ENCODE measurements at regions not wholly inside any gene's neighbourhood (a gene's known extent, or its start where the extent isn't known, plus 50 kb on each side); places are given as distances from the start of the nearest gene placed in this dataset.

- Histone ChIP-seq H3K4me2 (ENCODE audit: low read length) (no peak overlapping the region), H2AFZ (ENCODE audit: low read depth, low read length, poor library complexity, severe bottlenecking) (no peak overlapping the region), H3K9me2 (ENCODE audit: insufficient read depth) (no peaks in the 10 kb centered on the region), H3K4me1 (ENCODE audit: control insufficient read depth in 1 of 2, insufficient read depth in 2 of 2, low read length in 2 of 2) (no peaks in the 10 kb centered on the region), H3K27ac (ENCODE audit: low read depth, low read length) (no peak overlapping the region), H3K36me3 (ENCODE audit: control insufficient read depth in 1 of 2, insufficient read depth in 2 of 2, low read length in 2 of 2) (no peaks in the 10 kb centered on the region), H4K20me1 (ENCODE audit: insufficient read depth) (no peaks in the 10 kb centered on the region), H3K9me3 (ENCODE audit: control insufficient read depth in 1 of 2, insufficient read depth in 1 of 2, low read depth in 1 of 2, low read length in 2 of 2) (no peaks in the 10 kb centered on the region), H3K4me3 (replicated peaks in 1 of 2; ENCODE audit: low read depth in 1 of 2, low read length in 2 of 2) (no peak overlapping the region), H3K9ac (ENCODE audit: low read length) (no peak overlapping the region), H3K27me3 (ENCODE audit: insufficient read depth, low read length) (no peaks in the 10 kb centered on the region), H3K79me2 (ENCODE audit: insufficient read depth, low read length) (no peaks in the 10 kb centered on the region)
- BruUV-seq (replicated peaks), result no TSS peak
- TF ChIP-seq CEBPB (IDR thresholded peaks at IDR 0.05; ENCODE audit: low read depth), result no peak
- TF ChIP-seq, protein P1, sequence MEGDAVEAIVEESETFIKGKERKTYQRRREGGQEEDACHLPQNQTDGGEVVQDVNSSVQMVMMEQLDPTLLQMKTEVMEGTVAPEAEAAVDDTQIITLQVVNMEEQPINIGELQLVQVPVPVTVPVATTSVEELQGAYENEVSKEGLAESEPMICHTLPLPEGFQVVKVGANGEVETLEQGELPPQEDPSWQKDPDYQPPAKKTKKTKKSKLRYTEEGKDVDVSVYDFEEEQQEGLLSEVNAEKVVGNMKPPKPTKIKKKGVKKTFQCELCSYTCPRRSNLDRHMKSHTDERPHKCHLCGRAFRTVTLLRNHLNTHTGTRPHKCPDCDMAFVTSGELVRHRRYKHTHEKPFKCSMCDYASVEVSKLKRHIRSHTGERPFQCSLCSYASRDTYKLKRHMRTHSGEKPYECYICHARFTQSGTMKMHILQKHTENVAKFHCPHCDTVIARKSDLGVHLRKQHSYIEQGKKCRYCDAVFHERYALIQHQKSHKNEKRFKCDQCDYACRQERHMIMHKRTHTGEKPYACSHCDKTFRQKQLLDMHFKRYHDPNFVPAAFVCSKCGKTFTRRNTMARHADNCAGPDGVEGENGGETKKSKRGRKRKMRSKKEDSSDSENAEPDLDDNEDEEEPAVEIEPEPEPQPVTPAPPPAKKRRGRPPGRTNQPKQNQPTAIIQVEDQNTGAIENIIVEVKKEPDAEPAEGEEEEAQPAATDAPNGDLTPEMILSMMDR (IDR thresholded peaks at IDR 0.05 in 2 of 3, conservative IDR thresholded peaks at IDR 0.05 in 1 of 3; ENCODE audit: borderline replicate concordance in 1 of 3, insufficient read depth in 1 of 3, low read depth in 2 of 3, low read length in 2 of 3), result no peak
- TF ChIP-seq SIN3A (IDR thresholded peaks at IDR 0.05; ENCODE audit: low read depth), result no peak
- TF ChIP-seq EGR1 (IDR thresholded peaks at IDR 0.05; ENCODE audit: low read depth), result no peak
- no peak for TF ChIP-seq ZNF274 (IDR thresholded peaks at IDR 0.05; ENCODE audit: low read depth, low read length)
- TF ChIP-seq ELF1 (IDR thresholded peaks at IDR 0.05; ENCODE audit: borderline replicate concordance, low read depth), result no peak
- no peak for TF ChIP-seq RAD21 (IDR thresholded peaks at IDR 0.05; ENCODE audit: low read depth)
- no peak for TF ChIP-seq CBX3 (IDR thresholded peaks at IDR 0.05; ENCODE audit: low read depth)
- TF ChIP-seq SRF (IDR thresholded peaks at IDR 0.05; ENCODE audit: low read depth), result no peak
- TF ChIP-seq, protein P2, sequence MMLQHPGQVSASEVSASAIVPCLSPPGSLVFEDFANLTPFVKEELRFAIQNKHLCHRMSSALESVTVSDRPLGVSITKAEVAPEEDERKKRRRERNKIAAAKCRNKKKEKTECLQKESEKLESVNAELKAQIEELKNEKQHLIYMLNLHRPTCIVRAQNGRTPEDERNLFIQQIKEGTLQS (IDR thresholded peaks at IDR 0.05), result no peak
- no peak for TF ChIP-seq POLR2AphosphoS5 (IDR thresholded peaks at IDR 0.05; ENCODE audit: low read depth, low read length)
- CTCF ChIA-PET, result no interaction called here
- no peak for DNase-seq (ENCODE audit: low read depth, low spot score)
- RAD21 ChIA-PET (ENCODE audit: low non-redundant PET in 1 of 2, low total read pairs in 2 of 2, uncharacterized antibody in 2 of 2, unreplicated experiment in 2 of 2), result no interaction called here
- POLR2A ChIA-PET, result no interaction called here
- ATAC-seq, result no peak
- intact Hi-C loops (cut with micrococcal nuclease), result no loop called here
Observed at GRCh38 chr13:63042686-63043085, 1627.0 kb upstream of the PCDH20 start.

Data from HCT116 (cell line).